ENCODE measurements at regions not wholly inside any gene's neighbourhood (a gene's known extent, or its start where the extent isn't known, plus 50 kb on each side); places are given as distances from the start of the nearest gene placed in this dataset.
A peak's percentile ranks its signal among the peaks of the same experiment; 100 is the strongest.

GRCh38 chr2:192487636-192488035, 292.9 kb upstream of the TMEFF2 start:
- CTCF ChIA-PET: no interaction called here
- Mint-ChIP-seq H3K4me1 (peaks cover 14% of the 10 kb centered on the region), H3K27ac (no peak overlapping the region), H3K36me3 (peaks cover 8% of the 10 kb centered on the region; the same call in 1 of the 2 replicates), H3K4me3 (no peak overlapping the region), H3K27me3 (ENCODE audit: low read depth) (no peaks in the 10 kb centered on the region), H3K9me3 (peaks cover 52% of the 10 kb centered on the region)
- TF ChIP-seq EMX1 (CRISPR knock-in tag; IDR thresholded peaks at IDR 0.05) (no peak), CREM (CRISPR knock-in tag; IDR thresholded peaks at IDR 0.05) (no peak), GRHL2 (CRISPR knock-in tag; IDR thresholded peaks at IDR 0.05; ENCODE audit: insufficient replicate concordance, severe bottlenecking) (no peak), ZNF317 (CRISPR knock-in tag; IDR thresholded peaks at IDR 0.05; ENCODE audit: borderline replicate concordance, low read depth) (no peak), GTF2I (CRISPR knock-in tag; conservative IDR thresholded peaks at IDR 0.05) (no peak), ERG (CRISPR knock-in tag; IDR thresholded peaks at IDR 0.05) (no peak), ARID4B (CRISPR knock-in tag; IDR thresholded peaks at IDR 0.05; ENCODE audit: borderline replicate concordance) (no peak)
- POLR2A ChIA-PET: no interaction called here
- DNase-seq (ENCODE audit: low spot score) (no peak), ATAC-seq (no peak)

GRCh38 chr2:192484903-192485302, 290.2 kb upstream of the TMEFF2 start:
- Mint-ChIP-seq H3K9me3 (peaks cover 33% of the 10 kb centered on the region), H3K27ac (peak overlapping the region; percentile 46), H3K27me3 (ENCODE audit: low read depth) (no peaks in the 10 kb centered on the region), H3K4me1 (peaks cover 19% of the 10 kb centered on the region), H3K36me3 (peaks cover 4% of the 10 kb centered on the region; the same call in 1 of the 2 replicates), H3K4me3 (no peak overlapping the region)
- ChIA-PET CTCF (no interaction called here), POLR2A (no interaction called here)
- ATAC-seq: peak; percentile 60
- no peak for TF ChIP-seq MAX (CRISPR knock-in tag; IDR thresholded peaks at IDR 0.05)
- DNase-seq (ENCODE audit: low spot score): no peak

- H3K27ac Mint-ChIP-seq: no peak overlapping the region; the same call in 1 of the 2 replicates
- no peaks in the 10 kb centered on the region for H3K27me3 Mint-ChIP-seq (ENCODE audit: low read depth)
- H3K9me3 Mint-ChIP-seq: peaks cover 18% of the 10 kb centered on the region
- ATAC-seq (no peak), DNase-seq (ENCODE audit: low spot score) (no peak)
- peaks cover 4% of the 10 kb centered on the region; the same call in 1 of the 2 replicates for H3K36me3 Mint-ChIP-seq
- ChIA-PET CTCF (no interaction called here), POLR2A (no interaction called here)
- TF ChIP-seq ATF1 (CRISPR knock-in tag; IDR thresholded peaks at IDR 0.05): no peak
- TF ChIP-seq ZNF532 (CRISPR knock-in tag; IDR thresholded peaks at IDR 0.05; ENCODE audit: borderline replicate concordance): no peak
- TF ChIP-seq NR1H2 (CRISPR knock-in tag; IDR thresholded peaks at IDR 0.05): no peak
- no peak for TF ChIP-seq GRHL2 (CRISPR knock-in tag; IDR thresholded peaks at IDR 0.05; ENCODE audit: insufficient replicate concordance, severe bottlenecking)
- TF ChIP-seq ZNF512 (CRISPR knock-in tag; IDR thresholded peaks at IDR 0.05; ENCODE audit: borderline replicate concordance): no peak
- TF ChIP-seq SMAD3 (CRISPR knock-in tag; IDR thresholded peaks at IDR 0.05; ENCODE audit: borderline replicate concordance): no peak
- no peak for TF ChIP-seq MYBL2 (CRISPR knock-in tag; IDR thresholded peaks at IDR 0.05)
- no peak for TF ChIP-seq HMGA2 (CRISPR knock-in tag; IDR thresholded peaks at IDR 0.05)
- TF ChIP-seq ZNF138 (CRISPR knock-in tag; conservative IDR thresholded peaks at IDR 0.05): no peak
- TF ChIP-seq NFE2L1 (CRISPR knock-in tag; IDR thresholded peaks at IDR 0.05): no peak
- TF ChIP-seq NR2C2 (CRISPR knock-in tag; IDR thresholded peaks at IDR 0.05): no peak
- TF ChIP-seq ELF4 (CRISPR knock-in tag; IDR thresholded peaks at IDR 0.05; ENCODE audit: low read depth): no peak
- no peak for TF ChIP-seq ZMAT4 (CRISPR knock-in tag; IDR thresholded peaks at IDR 0.05)
- peaks cover 19% of the 10 kb centered on the region for H3K4me1 Mint-ChIP-seq
- no peak overlapping the region for H3K4me3 Mint-ChIP-seq
These were observed 286.3 kb upstream of the TMEFF2 start for GRCh38 chr2:192480984-192481383.

Data from WTC11 (cell line).